Heart left ventricle (tissue), 13 donors: ENCODE measurements at regions not wholly inside any gene's neighbourhood (a gene's known extent, or its start where the extent isn't known, plus 50 kb on each side); places are given as distances from the start of the nearest gene placed in this dataset.

Experiments
- CTCF ChIP-seq, 12 donors: fragments of 200-600 bp; sonication (generic) in 4 of 12; IDR thresholded peaks; one replicate each; pipeline versions ENCODE4 v1.5.0 to v1.8.0; 2018 to 2022; ENCODE audit warnings: antibody characterized with exemption in 12 of 12, mild to moderate bottlenecking in 5 of 12
- POLR2A ChIP-seq, 2 donors: fragments of 450-650 bp; IDR thresholded peaks; one replicate each; pipeline ENCODE4 v1.6.1; 2017; ENCODE audit warnings: antibody characterized with exemption in 2 of 2, mild to moderate bottlenecking in 2 of 2, moderate library complexity in 2 of 2
- donor health status: ischemic (EF 13 %, LVEDD 7.1; RV severe dilation, severe dysfunction).
- donor health status: DM: no; HTN: yes; CAD: no.
- donor health status: DM: no; HTN: no; CAD: no.
- donor health status: ischemic (EF 25% LVEDD 6.9; RV normal size, moderate dysfunction).
- donor health status: ischemic (EF 25% LVEDD 5.7; RV mildly dilated, moderate dysfunction).
- donor health status: ischemic (EF 35%, LVEDD 5.7; RV mildly dilated, moderate dysfunction).
- donor health status: nonischemic (EF 11% LVEDD 7.7; RV severe dilation, severe dysfunction).
- donor health status: DM: yes; HTN: yes; CAD: no.
- donor health status: PGD.
- donor health status: ischemic (EF 29% LVEDD 5.4; RV normal size, mild dysfunction).
- donor health status: nonischemic (EF 23%, LVEDD 6.1; RV moderate dilation, normal function).

GRCh38 chr5:87541033-87541432 is 128.3 kb upstream of the CCNH start:
- TF ChIP-seq CTCF (IDR thresholded peaks at IDR 0.05): peak in 2 of 12 donors; percentile 12 to 25
- TF ChIP-seq POLR2A (IDR thresholded peaks at IDR 0.05): no peak
